CD14-positive monocyte (primary cell): ENCODE measurements at regions not wholly inside any gene's neighbourhood (a gene's known extent, or its start where the extent isn't known, plus 50 kb on each side); places are given as distances from the start of the nearest gene placed in this dataset.
"Not testable (repeated sequence)": the region's sequence is repeated elsewhere in the genome, so short reads cannot be mapped to it uniquely, and the experiment has no call there.

Experiments
- DNase-seq, 3 donors: peaks; one replicate each; pipeline ENCODE4 v3.0.0-alpha.2; 2011 to 2022
- H2AFZ ChIP-seq: 2 replicates; pipeline ENCODE4 v1.6.0; 2012; ENCODE audit warnings: mild to moderate bottlenecking, low read depth, low read length, inconsistent platforms; ENCODE audit not compliant: insufficient read depth, poor library complexity, severe bottlenecking
- H3K27ac ChIP-seq, 2 donors: 1 replicate in 1 of 2; 2 replicates in 1 of 2; pipeline ENCODE4 v1.5.1; 2012 to 2013; ENCODE audit warnings: low read length in 2 of 2, control low read depth in 1 of 2, inconsistent platforms in 1 of 2, low read depth in 1 of 2, mild to moderate bottlenecking in 1 of 2
- H3K27me3 ChIP-seq, 2 donors: one replicate each; pipeline versions ENCODE4 v1.6.0 to v1.6.1; 2011 to 2013; ENCODE audit warnings: low read length in 2 of 2; ENCODE audit not compliant: control insufficient read depth in 2 of 2, insufficient read depth in 2 of 2
- H3K36me3 ChIP-seq, 2 donors: replicated peaks in 1 of 2; 1 replicate in 1 of 2; 2 replicates in 1 of 2; pipeline versions ENCODE4 v1.5.1 to v1.6.1; 2012 to 2013; ENCODE audit warnings: low read length in 2 of 2, control low read depth in 1 of 2, inconsistent platforms in 1 of 2, mild to moderate bottlenecking in 1 of 2; ENCODE audit not compliant: insufficient read depth in 2 of 2, control insufficient read depth in 1 of 2
- H3K4me1 ChIP-seq, 2 donors: 1 replicate in 1 of 2; 2 replicates in 1 of 2; pipeline versions ENCODE4 v1.5.1 to v1.6.1; 2012 to 2013; ENCODE audit warnings: low read length in 2 of 2, control low read depth in 1 of 2, inconsistent platforms in 1 of 2, mild to moderate bottlenecking in 1 of 2, moderate library complexity in 1 of 2; ENCODE audit not compliant: insufficient read depth in 2 of 2, control insufficient read depth in 1 of 2
- H3K4me2 ChIP-seq: replicated peaks from 2 replicates; pipeline ENCODE3; 2012; ENCODE audit warnings: low read length, moderate library complexity, mild to moderate bottlenecking; ENCODE audit not compliant: poor library complexity, severe bottlenecking; ENCODE audit errors: extremely low read depth
- H3K4me3 ChIP-seq, 3 experiments: fragments of 200-600 bp in 1 of 3; sonication (generic) in 1 of 3; replicated peaks in 1 of 3; 1 replicate in 2 of 3; 2 replicates in 1 of 3; pipeline ENCODE4 v1.5.1; 2011 to 2013; ENCODE audit warnings: low read length in 3 of 3, mild to moderate bottlenecking in 3 of 3, control low read depth in 2 of 3, low read depth in 2 of 3, inconsistent platforms in 1 of 3, moderate library complexity in 1 of 3
- H3K79me2 ChIP-seq: 2 replicates; pipeline ENCODE4 v1.6.0; 2012; ENCODE audit warnings: mild to moderate bottlenecking, control low read depth, inconsistent platforms, low read length, moderate library complexity; ENCODE audit not compliant: insufficient read depth
- H3K9ac ChIP-seq: 2 replicates; pipeline ENCODE4 v1.6.0; 2017; ENCODE audit warnings: low read length, mild to moderate bottlenecking; ENCODE audit not compliant: insufficient read depth, poor library complexity, severe bottlenecking
- H3K9me3 ChIP-seq, 2 donors: replicated peaks in 1 of 2; 1 replicate in 1 of 2; 2 replicates in 1 of 2; pipeline versions ENCODE4 v1.5.1 to v1.6.1; 2012 to 2013; ENCODE audit warnings: low read length in 2 of 2, control low read depth in 1 of 2; ENCODE audit not compliant: control insufficient read depth in 1 of 2, insufficient read depth in 1 of 2
- H4K20me1 ChIP-seq: 2 replicates; pipeline ENCODE4 v1.6.0; 2012; ENCODE audit warnings: mild to moderate bottlenecking, low read length, control low read depth, moderate library complexity; ENCODE audit not compliant: insufficient read depth
- H3K27ac Mint-ChIP-seq, 7 donors: one replicate each; pipeline ENCODE4 v1.8.0; 2020; ENCODE audit warnings: mild to moderate bottlenecking in 7 of 7, mixed read lengths in 7 of 7, moderate library complexity in 6 of 7, inconsistent platforms in 2 of 7
- H3K27me3 Mint-ChIP-seq, 3 donors: one replicate each; pipeline ENCODE4 v1.8.0; 2021 to 2022; ENCODE audit warnings: low read depth in 3 of 3, mild to moderate bottlenecking in 3 of 3, mixed read lengths in 3 of 3, moderate library complexity in 3 of 3, inconsistent platforms in 1 of 3
- H3K36me3 Mint-ChIP-seq, 2 donors: one replicate each; pipeline ENCODE4 v1.8.0; 2020; ENCODE audit warnings: mixed read lengths in 2 of 2, inconsistent platforms in 1 of 2, mild to moderate bottlenecking in 1 of 2
- H3K4me1 Mint-ChIP-seq: one replicate; pipeline ENCODE4 v1.8.0; 2020; ENCODE audit warnings: mild to moderate bottlenecking, mixed read lengths
- H3K4me3 Mint-ChIP-seq, 2 donors: one replicate each; pipeline ENCODE4 v1.8.0; 2020; ENCODE audit warnings: mild to moderate bottlenecking in 2 of 2, mixed read lengths in 2 of 2, moderate library complexity in 1 of 2
- H3K9me3 Mint-ChIP-seq, 7 donors: one replicate each; pipeline ENCODE4 v1.8.0; 2020 to 2022; ENCODE audit warnings: mixed read lengths in 7 of 7, mild to moderate bottlenecking in 6 of 7, moderate library complexity in 6 of 7, inconsistent platforms in 2 of 7
- CTCF ChIP-seq: fragments of 200-600 bp; IDR thresholded peaks from one replicate; pipeline ENCODE4 v1.8.0; 2022; ENCODE audit warnings: antibody characterized with exemption, mild to moderate bottlenecking
- WGBS: methylation state at CpG from one replicate; pipeline ENCODE4 v1.1.5; 2013; ENCODE audit warnings: missing lambda C conversion rate; ENCODE audit not compliant: insufficient coverage; 5-methylcytosine and 5-hydroxymethylcytosine counted together
- intact Hi-C, 2 donors: fragments of 100-400 bp; cut with micrococcal nuclease; formaldehyde crosslinking; loops; one replicate each; pipeline versions ENCODE4 v1.15.0 to v1.15.1; 2023

GRCh38 chr2:111251711-111252110, 131.0 kb downstream of the BCL2L11 start:
- H3K9ac ChIP-seq = no peak overlapping the region
- H3K79me2 ChIP-seq = no peaks in the 10 kb centered on the region
- no peaks in the 10 kb centered on the region for H3K27me3 Mint-ChIP-seq
- no peaks in the 10 kb centered on the region for H4K20me1 ChIP-seq
- H3K36me3 Mint-ChIP-seq = peaks cover 14 to 23% of the 10 kb centered on the region in 2 donors
- no peak overlapping the region for H3K27ac Mint-ChIP-seq
- WGBS = 95% methylated on average over 2 of the region's 3 CpGs
- H3K4me3 Mint-ChIP-seq = no peak overlapping the region
- H3K4me1 ChIP-seq = no peaks in the 10 kb centered on the region
- peaks cover 4 to 9% of the 10 kb centered on the region in 2 donors for H3K9me3 ChIP-seq
- no peak overlapping the region for H3K27ac ChIP-seq
- no peaks in the 10 kb centered on the region for H3K4me1 Mint-ChIP-seq
- no peak overlapping the region for H3K4me3 ChIP-seq
- H3K27me3 ChIP-seq = no peaks in the 10 kb centered on the region
- intact Hi-C loops = no loop called here
- DNase-seq = no peak
- no peak for TF ChIP-seq CTCF
- H2AFZ ChIP-seq = no peak overlapping the region
- H3K9me3 Mint-ChIP-seq = peaks cover 1 to 12% (median 6%) of the 10 kb centered on the region in 7 donors
- H3K4me2 ChIP-seq = no peak overlapping the region
- peaks cover 0 to 13% of the 10 kb centered on the region in 2 donors for H3K36me3 ChIP-seq

- no peaks in the 10 kb centered on the region for H3K79me2 ChIP-seq
- H3K27ac ChIP-seq = no peak overlapping the region
- no peak overlapping the region for H3K4me3 ChIP-seq
- H3K9me3 ChIP-seq = peaks cover 4 to 9% of the 10 kb centered on the region in 2 donors
- H3K36me3 ChIP-seq = peaks cover 0 to 6% of the 10 kb centered on the region in 2 donors
- no peak overlapping the region for H3K4me2 ChIP-seq
- no peaks in the 10 kb centered on the region for H3K4me1 ChIP-seq
- H2AFZ ChIP-seq = no peak overlapping the region
- Mint-ChIP-seq H3K4me3 (no peak overlapping the region), H3K36me3 (peaks cover 7 to 16% of the 10 kb centered on the region in 2 donors), H3K27ac (no peak overlapping the region), H3K4me1 (no peaks in the 10 kb centered on the region), H3K27me3 (no peaks in the 10 kb centered on the region), H3K9me3 (peaks cover 1 to 12% (median 6%) of the 10 kb centered on the region in 7 donors)
- intact Hi-C loops = no loop called here
- H3K27me3 ChIP-seq = no peaks in the 10 kb centered on the region
- H3K9ac ChIP-seq = no peak overlapping the region
- no peak for DNase-seq
- H4K20me1 ChIP-seq = no peaks in the 10 kb centered on the region
- TF ChIP-seq CTCF = no peak
Measured at GRCh38 chr2:111252436-111252835, 131.7 kb downstream of the BCL2L11 start.

- DNase-seq, H3K27me3 Mint-ChIP-seq, H3K27ac Mint-ChIP-seq, H3K27ac ChIP-seq, H3K36me3 ChIP-seq, H3K9me3 ChIP-seq, H2AFZ ChIP-seq, H3K27me3 ChIP-seq, intact Hi-C loops, H3K4me1 ChIP-seq, H3K4me2 ChIP-seq, H3K79me2 ChIP-seq, H3K9ac ChIP-seq, H3K36me3 Mint-ChIP-seq, H4K20me1 ChIP-seq, H3K4me3 ChIP-seq, H3K4me3 Mint-ChIP-seq, H3K4me1 Mint-ChIP-seq: not testable (repeated sequence)
- WGBS = 92% methylated on average over 2 of the region's 6 CpGs
- H3K9me3 Mint-ChIP-seq = peaks cover 1 to 12% (median 6%) of the 10 kb centered on the region in 7 donors
Measured at GRCh38 chr2:111254916-111255315, 134.2 kb downstream of the BCL2L11 start.

- intact Hi-C loops, DNase-seq, H3K9ac ChIP-seq, H3K9me3 ChIP-seq, H3K36me3 Mint-ChIP-seq, H3K4me1 Mint-ChIP-seq, H3K9me3 Mint-ChIP-seq, H3K4me2 ChIP-seq, H3K27ac ChIP-seq, H3K4me3 Mint-ChIP-seq, H3K79me2 ChIP-seq, H3K27ac Mint-ChIP-seq, H3K4me3 ChIP-seq, H3K4me1 ChIP-seq, H4K20me1 ChIP-seq, H2AFZ ChIP-seq, H3K27me3 Mint-ChIP-seq, H3K36me3 ChIP-seq, H3K27me3 ChIP-seq: not testable (repeated sequence)
- no CpG with 5 or more reads among the region's 1 CpG for WGBS
Measured at GRCh38 chr2:111256628-111257027, 135.9 kb downstream of the BCL2L11 start.
